Stimulated activated naive CD8-positive, alpha-beta T cell treated with anti-CD3 and anti-CD28 coated beads, Interleukin-15, Interleukin-2, amounts not matched to agents 100 U/mL and 50 U/mL, for 24 hours (primary cell): ENCODE measurements at regions not wholly inside any gene's neighbourhood (a gene's known extent, or its start where the extent isn't known, plus 50 kb on each side); places are given as distances from the start of the nearest gene placed in this dataset.

Experiments
- ATAC-seq: fragments of 150-1000 bp; cut with Tn5 transposase; one replicate; pipeline ENCODE4 v1.10.0; 2021
- DNase-seq: peaks from one replicate; pipeline ENCODE4 v3.0.0; 2021

DNA sequence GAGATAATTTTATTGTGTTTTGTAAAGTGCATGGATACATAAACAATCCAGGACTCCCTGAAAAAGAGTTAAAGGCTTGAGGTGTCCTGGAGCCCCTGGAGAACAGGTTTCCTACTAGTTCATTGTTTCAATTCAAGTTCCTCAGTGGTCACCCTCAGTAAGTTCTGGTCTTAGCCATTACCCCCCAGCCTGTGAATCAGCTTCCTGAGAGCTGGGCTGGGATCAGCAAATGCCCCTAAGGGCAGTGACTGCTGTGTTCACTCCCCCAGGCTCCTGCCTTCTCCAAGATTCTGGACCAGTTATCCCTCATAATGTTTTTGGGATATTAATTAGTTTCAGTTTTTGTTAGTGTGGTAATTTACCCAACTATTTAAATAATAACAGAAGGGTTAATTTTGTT, 151.6 kb upstream of the PRSS58 start:
- ATAC-seq: no peak
- no peak for DNase-seq

DNA sequence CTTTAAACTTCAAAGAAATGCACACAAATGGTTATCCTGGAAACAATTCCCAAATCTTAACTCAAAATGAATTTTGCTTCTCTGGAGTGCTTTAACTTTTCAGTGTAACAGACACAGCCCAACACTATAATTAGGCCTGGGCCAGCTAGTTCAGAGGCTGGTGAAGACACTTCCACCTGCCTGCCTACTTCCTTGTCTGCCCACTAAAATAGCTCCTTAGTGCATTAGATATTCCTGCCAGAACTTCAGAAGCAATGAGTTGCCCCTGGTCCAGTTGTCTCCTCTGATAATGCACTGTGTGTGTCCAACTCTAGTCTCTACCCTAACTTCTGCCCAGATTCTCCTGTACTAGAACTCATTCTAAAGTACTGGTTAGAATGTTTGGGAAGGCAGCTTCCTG, 150.9 kb upstream of the PRSS58 start:
- ATAC-seq (no peak), DNase-seq (no peak)

DNA sequence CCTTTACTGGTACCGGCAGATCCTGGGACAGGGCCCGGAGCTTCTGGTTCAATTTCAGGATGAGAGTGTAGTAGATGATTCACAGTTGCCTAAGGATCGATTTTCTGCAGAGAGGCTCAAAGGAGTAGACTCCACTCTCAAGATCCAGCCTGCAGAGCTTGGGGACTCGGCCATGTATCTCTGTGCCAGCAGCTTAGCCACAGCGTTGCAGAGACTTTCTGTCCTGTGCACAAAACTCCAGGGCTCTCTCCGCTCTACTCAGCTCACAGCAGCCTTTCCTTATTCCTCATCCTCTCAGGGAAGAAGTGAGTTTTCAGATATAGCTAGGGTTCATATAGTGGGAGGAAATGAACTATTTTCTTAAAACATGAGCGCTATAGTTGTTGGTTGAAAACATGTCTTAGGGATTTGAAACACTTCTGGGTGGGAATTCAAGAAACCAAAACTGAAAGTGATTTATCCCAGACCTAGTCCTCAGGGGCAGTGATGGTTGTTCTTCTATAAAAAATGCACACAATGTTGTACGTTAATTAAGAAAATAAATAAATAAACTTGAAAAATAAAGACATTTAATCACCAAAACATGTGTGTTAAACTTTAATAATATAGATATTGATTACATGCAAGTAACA, 150.2 kb upstream of the PRSS58 start:
- DNase-seq (no peak), ATAC-seq (no peak)

DNA sequence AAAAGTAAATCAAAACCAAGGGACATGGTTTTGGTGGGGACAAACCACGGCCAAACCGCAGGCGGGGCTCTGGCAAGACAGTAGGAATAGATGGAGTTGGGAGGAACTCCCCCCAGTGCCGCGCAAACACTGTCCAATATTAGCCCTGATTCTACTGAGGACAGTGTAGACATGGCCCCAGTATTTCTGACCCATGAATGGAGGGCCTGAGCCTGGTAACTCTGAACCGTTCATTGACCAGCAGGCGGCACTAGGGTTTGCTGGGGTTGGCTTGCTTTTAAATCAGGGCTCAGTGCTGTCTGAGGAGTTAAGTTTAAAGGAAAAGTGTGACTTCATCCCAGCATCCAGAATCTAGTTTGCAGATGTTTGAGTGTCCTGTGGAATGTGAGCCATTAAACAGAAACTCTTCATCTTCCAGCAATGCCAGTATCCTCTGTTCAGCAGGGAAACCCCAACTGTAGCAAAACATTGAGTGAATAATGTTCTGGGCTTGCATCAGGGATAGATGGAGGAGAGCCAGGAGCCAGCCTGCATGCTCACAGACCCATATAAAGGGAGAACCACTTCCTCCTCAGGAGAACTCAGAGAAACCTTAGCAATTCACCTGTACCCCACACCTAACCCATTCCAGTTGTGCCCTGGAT, 147.4 kb upstream of the PRSS58 start:
- ATAC-seq: no peak
- DNase-seq: no peak

DNA sequence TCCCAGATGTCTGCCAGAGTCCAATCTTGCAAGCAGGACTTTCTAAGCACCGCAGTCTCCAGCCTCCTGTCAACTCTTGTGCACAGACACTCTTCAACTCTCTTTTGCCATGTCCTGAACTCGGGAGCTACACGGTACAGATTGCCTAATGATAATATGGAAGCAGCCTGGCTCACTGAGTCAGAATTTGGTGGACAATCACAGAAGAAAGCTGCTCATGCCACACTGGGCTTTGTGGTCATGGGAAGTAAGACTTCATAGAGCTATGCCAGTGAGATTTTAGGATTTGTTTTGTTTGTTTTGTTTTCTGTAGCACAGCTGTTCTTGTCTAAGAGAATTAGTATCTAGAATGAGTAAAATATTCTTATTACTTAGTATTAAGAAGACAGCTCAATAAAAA, 144.1 kb upstream of the PRSS58 start:
- no peak for DNase-seq
- ATAC-seq: no peak

DNA sequence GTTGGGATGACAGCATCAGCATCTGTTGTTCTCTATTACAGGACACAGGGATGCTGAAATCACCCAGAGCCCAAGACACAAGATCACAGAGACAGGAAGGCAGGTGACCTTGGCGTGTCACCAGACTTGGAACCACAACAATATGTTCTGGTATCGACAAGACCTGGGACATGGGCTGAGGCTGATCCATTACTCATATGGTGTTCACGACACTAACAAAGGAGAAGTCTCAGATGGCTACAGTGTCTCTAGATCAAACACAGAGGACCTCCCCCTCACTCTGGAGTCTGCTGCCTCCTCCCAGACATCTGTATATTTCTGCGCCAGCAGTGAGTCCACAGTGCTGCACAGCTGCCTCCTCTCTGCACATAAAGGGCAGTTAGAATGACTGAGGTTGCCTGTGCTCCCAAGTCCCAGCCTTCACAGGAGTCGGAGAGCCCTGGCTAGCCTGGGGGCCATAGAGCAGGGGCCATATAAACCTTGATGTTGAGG, 142.2 kb upstream of the PRSS58 start:
- no peak for DNase-seq
- no peak for ATAC-seq

DNA sequence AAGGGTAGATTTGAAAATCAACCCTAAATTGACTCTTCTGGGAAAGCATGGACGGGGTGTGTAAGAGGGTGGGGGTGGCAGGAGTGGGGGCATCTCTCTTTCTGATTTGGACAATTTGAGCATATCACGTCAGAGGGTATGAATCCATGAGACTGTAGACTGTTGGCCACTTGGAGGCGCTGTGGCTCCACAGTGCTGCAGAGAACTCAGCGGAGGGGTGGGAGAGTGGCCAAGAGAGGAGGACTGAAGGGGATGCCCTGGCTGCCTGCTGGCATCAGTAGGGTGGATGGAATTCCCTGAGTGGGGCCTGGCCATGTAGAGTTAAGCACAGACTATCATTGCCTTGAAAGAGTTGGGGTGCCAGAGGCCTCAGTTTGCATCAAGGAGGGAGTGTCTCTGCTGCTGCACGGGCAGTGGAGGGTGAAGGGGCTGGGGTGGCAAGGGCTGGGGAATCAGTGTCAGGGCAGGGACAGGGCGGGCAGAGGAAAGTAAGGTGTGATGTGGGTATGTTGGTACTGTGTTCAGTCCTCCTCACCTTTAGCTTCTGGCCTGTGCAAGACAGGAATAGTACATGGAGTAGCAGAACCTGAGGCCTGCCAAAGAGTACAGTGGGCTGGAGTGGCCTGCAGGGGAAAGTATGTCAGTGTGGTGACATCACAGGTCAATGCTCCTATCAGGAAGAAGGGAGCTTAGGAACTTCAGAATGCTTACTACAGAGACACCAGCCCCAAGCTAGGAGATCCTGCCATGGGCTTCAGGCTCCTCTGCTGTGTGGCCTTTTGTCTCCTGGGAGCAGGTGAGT, 133.5 kb upstream of the PRSS58 start:
- peak; percentile 58 for DNase-seq
- ATAC-seq: peak; percentile 58

DNA sequence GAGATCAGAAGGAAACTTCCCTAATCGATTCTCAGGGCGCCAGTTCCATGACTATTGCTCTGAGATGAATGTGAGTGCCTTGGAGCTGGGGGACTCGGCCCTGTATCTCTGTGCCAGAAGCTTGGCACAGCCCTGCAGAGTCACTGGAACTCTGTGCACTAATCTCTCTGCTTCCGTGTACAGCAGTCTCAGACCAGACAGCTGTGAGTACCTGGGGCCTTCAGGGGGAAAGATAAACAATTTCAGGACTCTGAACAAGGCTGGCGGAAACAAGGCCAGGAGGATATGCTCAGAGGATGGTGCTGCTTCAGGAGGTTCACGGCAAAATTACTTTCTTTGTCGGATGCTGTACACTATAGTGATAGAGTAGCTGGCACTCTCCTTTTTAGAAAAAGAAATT, 131.7 kb upstream of the PRSS58 start:
- ATAC-seq (no peak), DNase-seq (no peak)

DNA sequence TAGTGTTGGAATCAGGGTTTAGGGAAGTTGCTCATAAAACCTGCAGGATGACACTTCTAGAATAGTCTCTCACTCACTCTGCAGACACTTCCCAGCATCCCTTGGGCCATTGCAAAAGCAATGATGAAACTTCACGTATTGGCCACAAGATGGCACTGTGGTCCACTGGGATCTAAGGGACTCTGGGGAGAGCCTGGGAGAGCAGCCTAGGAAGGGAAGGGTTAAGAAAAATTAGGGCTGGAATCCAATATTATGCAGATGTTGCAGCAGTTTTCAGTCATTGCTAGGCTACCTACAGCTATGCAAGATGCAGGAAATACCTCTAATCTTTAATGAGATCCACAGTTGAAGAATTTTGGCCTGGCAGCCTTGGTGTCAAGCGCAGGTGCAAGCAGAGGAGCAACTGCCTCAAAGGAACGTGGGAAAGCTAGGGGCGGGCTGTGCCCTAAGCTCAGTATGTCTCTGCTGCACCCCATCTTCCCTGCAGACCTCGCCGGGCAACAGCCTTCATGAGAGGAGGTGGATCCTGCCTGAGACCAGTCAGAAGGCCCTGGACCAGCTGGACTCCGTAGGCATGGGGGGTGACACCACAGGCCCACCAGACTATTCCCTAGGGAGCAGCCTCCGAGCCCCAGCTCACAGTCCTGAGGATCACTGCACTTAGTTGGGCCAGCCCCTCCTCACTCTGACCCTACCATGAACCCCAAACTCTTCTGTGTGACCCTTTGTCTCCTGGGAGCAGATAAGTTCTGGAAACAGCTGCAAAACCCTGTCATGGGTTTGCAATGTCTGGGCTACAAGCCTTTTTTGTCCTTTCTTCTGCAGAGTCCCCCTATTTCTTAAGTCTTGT, 127.9 kb upstream of the PRSS58 start:
- DNase-seq: peak; percentile 48
- peak; percentile 44 for ATAC-seq

DNA sequence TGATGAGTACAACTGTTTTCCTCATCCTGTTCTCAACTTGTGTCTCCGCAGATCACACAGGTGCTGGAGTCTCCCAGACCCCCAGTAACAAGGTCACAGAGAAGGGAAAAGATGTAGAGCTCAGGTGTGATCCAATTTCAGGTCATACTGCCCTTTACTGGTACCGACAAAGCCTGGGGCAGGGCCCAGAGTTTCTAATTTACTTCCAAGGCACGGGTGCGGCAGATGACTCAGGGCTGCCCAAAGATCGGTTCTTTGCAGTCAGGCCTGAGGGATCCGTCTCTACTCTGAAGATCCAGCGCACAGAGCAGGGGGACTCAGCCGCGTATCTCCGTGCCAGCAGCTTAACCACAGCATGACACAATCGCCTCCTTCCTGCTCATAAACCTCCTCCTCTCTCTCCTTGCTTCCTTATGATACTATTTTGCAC, 126.7 kb upstream of the PRSS58 start:
- ATAC-seq (peak; percentile 91), DNase-seq (peak; percentile 53)

DNA sequence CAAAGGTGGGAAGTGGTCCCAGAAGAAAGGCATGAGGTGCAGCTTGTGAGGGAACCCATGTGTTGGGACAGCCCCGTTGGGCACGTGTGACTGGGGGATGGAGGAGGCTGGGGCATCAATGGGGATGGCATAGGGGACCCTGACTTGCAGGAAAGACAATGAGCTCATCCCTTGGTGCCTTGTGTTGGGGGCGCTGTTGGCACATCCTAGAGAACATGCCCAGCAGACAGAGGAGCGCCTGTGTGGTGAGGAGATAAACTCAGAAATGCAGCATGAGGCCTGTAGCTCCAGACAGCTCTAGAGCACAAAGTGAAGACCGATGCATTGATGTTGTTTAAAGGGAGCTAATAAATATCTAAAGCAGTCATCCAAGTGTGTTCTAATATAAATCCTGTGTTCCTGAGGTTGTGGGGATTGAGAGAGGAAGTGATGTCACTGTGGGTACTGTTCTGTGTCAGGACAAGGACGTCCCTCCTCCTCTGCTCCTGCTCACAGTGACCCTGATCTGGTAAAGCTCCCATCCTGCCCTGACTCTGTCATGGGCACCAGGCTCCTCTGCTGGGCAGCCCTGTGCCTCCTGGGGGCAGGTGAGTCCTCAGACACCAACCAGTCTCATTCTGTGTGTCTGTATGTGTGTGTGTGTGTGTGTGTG, 126.1 kb upstream of the PRSS58 start:
- ATAC-seq (peak; percentile 60), DNase-seq (peak; percentile 39)

DNA sequence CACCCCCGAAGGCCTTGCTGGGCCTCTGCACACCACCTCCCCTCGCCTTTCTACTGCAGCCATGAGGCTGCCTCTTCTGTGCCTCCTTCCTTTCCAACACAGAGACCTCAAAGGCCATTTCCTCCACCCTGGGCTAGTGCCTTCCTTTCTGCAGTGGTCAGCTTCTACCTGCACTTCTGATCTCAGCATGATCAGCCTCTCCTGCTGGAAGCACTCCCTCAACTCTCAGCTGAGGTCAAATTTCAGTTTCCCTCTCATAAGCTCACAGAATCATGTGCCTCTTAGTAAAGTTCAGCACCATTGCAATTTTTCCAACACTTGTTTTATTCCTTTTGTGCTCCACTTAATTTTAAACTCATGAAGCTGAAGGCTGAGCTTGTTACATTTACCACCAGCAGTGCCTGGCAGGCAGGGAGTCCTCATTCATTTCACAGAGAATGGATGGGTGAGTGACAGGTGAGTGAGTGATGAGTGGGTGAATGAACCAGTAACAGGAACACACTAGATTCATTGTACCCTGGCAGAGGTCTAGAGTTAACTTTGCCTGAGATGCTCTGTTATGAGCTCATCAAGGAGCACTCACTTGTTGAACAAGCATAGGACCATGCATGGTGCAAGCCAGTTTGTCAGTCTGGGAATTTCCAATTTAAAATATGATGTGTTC, 124.0 kb upstream of the PRSS58 start:
- DNase-seq (no peak), ATAC-seq (no peak)

DNA sequence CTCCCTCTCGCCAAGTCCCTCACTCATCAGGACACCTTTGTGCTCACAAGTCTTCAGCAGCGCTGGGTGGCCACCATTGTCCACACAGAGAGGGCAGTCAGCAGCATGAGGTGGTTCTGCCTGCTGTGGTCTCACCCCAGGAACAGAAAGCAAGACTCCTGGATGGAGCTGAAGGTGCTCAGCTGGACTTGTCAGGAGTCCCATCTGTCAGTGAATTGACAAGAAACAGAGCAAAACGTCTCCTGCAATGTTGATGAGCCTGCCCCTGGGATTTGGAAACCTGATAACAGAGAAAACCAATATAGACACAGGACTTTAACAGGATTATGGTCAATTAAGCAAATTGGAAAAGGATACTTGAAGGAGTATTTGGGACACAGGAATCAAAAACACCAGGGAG, 122.2 kb upstream of the PRSS58 start:
- DNase-seq (no peak), ATAC-seq (no peak)

DNA sequence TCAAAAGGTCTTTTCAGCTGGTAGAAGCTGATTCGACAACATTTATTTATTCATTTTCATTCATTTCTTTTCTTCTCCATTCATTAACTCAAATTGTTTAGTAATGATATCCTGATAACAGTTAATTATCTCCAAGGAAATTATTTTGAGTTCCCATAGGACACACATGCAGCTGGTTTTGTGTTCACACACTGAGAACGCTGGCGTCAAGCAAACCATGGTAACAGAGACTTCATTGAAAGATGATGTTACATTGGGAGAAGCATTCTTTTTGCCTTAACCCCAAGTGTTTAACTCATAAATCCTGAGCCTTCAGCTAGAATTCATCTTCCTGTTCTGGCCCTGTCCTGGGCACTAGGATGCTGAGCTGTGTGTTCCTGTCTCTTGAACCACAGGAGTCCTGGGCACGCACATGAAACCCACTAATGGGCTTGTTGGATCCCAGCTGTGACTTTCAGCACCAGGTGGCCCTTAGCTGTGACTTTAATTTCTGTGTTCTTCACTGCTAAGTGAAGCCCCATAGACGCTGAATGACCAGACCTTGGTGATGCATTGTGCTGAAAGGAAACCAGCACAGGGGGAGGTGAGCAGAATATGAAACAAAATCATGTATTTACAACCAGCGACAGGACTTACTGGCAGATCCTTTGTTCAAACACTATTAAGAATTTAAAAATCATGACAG, 121.5 kb upstream of the PRSS58 start:
- DNase-seq: no peak
- ATAC-seq: no peak

DNA sequence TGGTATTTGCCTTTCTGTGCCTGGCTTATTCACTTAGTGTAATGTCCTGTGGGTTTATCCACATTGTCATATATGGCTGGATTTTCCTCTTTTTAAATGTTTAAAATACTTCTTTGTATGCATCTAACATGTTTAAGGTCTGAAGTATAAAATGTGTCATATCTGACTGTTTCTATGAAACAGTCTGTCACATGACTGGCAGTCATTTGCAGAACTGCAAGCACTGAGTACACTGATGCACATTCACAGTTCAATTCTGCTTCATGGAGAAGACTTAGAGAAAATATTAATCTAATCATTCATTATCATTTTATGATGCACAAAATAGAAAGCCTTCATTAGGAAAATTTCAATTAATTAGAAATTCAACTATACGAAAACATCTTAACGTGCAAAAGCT, 119.7 kb upstream of the PRSS58 start:
- ATAC-seq (no peak), DNase-seq (no peak)

DNA sequence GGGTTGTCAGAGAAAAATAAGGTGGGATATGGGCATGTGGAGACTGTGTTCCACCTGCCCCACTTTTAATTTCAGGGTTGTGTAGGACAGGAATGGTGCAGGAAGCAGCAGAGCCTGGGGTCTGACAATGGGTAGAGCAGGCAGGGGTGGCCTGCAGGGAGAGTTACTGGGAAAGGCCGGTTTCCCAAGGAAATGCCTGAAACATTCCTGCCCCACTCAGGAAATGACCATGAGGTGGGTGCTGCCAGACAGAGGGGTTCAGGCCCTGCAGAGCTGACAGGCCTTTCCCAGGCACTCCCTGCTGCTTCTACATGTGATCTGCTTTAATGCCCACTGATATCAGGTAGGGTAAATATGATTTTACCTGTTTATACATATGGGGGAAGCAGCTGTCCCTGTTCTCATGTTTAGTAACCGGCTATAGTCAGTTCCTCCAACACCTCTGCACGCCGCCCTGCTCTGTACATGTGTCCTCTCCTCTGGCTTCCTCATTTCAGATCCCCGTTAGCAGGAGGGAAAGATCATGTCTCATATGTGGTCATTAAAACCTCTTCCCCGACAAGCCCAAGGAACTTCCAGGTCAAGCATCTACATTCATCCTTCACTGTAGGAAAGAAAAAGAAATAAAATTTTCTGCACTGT, 118.6 kb upstream of the PRSS58 start:
- DNase-seq (no peak), ATAC-seq (no peak)

DNA sequence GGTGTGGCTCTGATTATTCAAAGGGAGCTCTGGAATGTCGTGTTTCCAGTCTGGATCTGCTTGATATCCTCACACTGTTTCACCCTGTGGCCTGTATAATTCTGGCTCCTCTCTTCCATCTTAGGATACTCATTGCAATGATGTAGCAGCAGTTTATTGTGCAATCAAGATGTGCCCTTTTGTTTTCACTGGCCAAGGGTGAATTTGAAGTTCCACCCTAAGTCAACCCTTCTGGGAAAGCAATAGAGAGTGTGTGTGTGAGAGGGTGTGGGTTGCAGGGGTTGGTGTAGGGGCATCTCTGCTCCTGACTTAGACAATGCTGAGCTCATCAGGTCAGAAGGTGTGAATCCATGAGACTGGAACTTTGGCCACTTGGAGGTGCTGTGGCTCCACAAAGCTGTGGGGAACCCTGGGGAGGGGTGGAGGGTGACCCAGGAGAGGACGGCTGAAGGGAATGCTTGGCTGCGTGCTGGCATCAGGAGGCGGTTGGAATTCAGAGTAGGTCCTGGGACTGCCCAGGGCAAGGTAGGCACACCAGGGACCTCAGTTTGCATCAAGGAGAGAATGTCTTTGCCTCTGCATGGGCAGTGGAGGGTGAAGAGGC, 118.0 kb upstream of the PRSS58 start:
- ATAC-seq (peak; percentile 71), DNase-seq (peak; percentile 24)

DNA sequence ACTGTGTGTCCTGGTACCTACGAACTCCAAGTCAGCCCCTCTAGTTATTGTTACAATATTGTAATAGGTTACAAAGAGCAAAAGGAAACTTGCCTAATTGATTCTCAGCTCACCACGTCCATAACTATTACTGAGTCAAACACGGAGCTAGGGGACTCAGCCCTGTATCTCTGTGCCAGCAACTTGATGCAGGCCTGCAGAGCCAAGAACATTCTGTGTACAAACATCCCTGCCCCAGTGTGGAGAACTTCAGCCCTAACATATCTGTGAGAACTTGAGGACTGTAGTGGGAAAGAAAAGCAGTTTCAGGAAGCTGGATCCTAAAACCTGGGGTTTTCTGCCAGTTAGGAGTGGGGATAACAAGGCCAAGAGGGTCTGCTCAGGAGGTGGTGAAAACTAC, 114.9 kb upstream of the PRSS58 start:
- ATAC-seq (no peak), DNase-seq (no peak)

DNA sequence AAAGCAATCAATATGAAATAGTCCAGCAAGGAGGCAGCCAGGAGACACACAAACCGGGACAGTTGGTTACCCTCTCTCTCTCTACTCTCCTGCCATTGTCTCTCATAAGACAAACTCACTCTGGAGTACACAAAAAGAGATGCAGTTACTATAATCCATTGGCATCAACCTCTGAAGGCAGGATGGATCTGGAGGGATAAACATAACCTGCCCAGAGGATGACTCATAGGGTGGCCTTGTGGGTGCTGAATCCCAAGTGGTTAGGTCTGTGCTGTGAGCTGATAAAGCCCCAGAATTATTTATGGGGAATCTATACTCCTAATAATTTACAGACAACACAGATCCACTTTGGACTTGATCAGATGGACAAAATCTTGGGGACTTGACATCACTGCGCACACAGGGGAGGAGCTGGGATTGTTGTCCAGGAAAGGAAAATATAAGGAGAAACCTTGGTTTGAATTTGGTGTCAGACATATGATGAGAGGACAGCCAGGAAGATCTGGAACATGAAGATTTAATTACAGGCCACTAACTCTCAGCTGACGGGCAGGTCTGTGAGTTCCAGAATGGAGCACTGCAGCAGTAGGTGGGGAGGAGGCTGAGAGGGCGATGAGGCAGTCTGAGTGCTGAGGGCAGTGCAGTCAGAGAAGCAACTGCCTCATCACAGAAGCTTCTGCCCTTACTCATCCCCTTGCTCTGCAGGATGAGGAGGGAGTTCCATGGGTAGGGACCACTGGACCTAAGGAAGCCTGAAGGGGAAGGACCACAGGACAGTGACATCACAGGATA, 113.9 kb upstream of the PRSS58 start:
- ATAC-seq (no peak), DNase-seq (no peak)
